ENCODE measurements at regions not wholly inside any gene's neighbourhood (a gene's known extent, or its start where the extent isn't known, plus 50 kb on each side); places are given as distances from the start of the nearest gene placed in this dataset.
"Not testable (repeated sequence)": the region's sequence is repeated elsewhere in the genome, so short reads cannot be mapped to it uniquely, and the experiment has no call there.

- DNase-seq = no peak
Observed at GRCh38 chr5:143962201-143962600, 150.2 kb downstream of the HMHB1 start.

- DNase-seq = no peak
Observed at GRCh38 chr5:143964919-143965318, 153.0 kb downstream of the HMHB1 start.

- DNase-seq = no peak
Observed at GRCh38 chr5:143966280-143966679, 154.3 kb downstream of the HMHB1 start.

DNA sequence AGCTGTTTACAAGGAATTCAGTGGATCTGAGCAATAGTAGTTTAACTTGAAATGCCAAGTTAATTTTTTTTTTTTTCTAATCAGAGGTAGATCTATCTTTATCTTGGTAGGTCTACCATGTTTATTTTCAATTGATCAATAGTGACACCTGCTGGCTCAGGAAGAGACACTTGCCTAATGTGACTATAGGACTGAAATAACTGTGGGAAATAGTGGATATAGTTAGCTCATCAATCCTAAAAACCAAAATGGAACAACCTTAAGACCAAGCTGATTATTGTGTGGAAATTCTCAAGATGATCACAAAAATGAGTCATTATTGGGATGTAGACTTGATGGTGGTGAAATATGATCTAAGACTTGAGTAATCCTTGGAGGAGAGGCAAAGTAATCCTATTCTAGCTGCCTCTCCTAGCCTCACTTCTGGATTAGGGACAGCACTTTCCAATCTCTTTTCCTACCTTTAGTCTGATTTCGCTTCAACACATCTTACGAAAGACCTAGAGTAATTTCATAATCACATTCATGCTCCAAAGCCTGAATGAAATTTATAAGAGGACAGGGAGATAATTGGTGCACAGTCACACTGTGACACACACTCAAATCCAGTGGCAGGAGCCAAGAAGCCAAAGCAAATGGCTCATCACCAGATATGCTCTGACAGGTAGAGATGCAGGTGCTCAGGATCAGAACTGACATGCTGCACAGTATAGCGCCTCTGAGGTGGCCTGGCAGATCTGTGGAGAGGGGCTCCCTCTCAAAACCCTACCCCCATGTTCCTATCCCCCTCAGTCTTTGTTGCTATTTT is 156.3 kb downstream of the HMHB1 start:
- no peak for DNase-seq

GRCh38 chr5:143970159-143970558 is 158.2 kb downstream of the HMHB1 start:
- DNase-seq = no peak

DNA sequence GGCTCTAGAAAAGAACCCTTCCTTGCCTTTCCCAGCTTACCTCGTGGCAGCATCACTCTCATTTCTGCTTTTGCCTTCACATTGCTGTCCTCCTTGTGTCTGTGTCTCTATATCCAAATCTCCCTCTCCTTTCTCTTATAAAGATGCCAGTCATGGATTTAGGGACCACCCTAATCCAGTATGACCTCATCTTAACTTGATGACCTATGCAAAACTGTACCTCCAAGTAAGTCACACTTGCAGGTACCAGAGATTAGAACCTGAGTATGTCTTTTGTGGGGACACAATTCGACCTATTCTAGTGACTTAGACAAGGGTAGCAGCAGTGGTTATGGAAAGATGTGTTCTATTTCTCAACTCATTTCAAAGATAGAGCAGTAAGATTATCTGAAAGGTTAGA is 160.1 kb downstream of the HMHB1 start:
- DNase-seq = no peak

DNA sequence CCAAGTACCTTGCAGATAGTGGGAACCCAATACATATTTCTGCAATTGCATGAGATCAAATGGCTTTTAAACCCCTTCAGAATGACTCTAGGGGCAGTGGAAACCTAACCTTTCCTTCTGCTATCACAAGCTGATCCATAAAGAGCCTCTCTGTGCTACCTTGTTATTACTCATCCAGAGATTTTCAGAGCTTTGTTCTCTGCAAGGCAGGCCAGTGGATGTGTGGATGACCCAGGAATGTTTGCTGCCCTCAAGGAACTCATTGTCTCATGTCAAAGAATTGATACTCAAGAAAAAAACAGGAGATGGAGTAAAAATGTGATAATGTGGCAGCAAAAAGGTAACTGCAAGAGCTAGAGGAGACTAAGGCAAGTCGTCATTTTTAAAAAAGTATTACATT is 164.1 kb downstream of the HMHB1 start:
- no peak for DNase-seq

- no peak for DNase-seq
Observed at GRCh38 chr5:143977891-143978461, 166.0 kb downstream of the HMHB1 start.

- DNase-seq = no peak
Observed at GRCh38 chr5:143979044-143979690, 167.2 kb downstream of the HMHB1 start.

DNA sequence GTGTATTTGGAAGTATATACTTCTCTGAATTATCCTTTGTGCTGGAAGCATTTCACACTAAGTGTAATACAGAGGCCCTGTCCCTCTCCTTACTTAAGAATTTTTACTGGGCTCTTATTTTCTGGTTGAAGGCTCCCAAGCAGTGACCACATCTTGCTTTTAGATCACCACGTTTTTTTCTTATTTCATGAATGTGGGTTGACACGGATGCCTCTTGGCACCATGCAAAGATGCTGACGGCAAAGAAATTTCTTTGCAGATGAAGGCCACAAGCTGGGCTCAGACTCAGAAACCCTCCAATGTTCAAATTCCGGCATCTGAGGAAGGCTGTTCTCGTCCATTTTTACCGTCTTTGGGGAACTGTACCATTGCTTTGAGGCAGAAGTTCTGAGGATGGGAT is 168.5 kb downstream of the HMHB1 start:
- no peak for DNase-seq

- not testable (repeated sequence) for DNase-seq
Observed at GRCh38 chr5:143982957-143983356, 171.0 kb downstream of the HMHB1 start.

- DNase-seq = no peak
Observed at GRCh38 chr5:143985832-143986515, 174.0 kb downstream of the HMHB1 start.

- no peak for DNase-seq
Observed at GRCh38 chr5:143986516-143987212, 174.7 kb downstream of the HMHB1 start.

DNA sequence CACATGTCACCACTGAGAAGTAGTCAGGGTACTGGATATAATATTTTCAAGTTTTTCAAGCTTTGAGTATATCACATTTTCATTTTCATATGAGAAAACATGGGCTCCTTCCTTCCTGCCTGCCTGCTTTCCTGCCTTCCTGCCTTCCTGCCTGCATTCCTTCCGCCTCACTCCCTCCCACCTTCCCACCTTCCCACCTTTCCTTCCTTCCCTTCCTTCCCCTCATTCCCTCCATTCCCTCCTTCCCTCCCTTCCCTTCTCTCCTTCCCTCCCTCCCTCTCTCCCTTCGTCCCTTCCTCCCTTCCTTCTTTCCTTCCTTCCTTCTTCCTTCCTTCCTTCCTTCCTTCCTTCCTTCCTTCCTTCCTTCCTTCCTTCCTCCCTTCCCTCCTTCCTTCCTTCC is 175.3 kb downstream of the HMHB1 start:
- DNase-seq = no peak

GRCh38 chr5:143987751-143988560 is 176.0 kb downstream of the HMHB1 start:
- no peak for DNase-seq

- no peak for DNase-seq
Observed at GRCh38 chr5:143992496-143992895, 178.0 kb downstream of the YIPF5 start.

DNA sequence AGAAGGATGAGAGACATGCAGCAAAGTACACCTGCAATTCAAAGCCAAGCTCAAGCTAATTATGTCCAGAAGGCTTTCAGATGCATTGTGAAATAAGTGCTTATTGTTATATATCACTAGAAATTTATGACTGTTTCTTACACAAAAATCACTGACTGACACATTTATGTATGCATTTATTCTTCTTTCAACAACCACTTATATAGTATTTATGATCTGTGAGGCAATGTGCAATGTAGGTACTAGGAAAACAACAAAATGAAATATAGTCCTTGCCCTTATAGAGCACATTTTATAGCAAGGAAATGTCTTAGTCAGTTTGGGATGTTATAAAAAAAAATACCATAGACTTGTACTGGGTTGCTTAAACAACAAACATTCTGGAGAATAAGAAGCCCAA is 167.6 kb downstream of the YIPF5 start:
- DNase-seq = no peak

DNA sequence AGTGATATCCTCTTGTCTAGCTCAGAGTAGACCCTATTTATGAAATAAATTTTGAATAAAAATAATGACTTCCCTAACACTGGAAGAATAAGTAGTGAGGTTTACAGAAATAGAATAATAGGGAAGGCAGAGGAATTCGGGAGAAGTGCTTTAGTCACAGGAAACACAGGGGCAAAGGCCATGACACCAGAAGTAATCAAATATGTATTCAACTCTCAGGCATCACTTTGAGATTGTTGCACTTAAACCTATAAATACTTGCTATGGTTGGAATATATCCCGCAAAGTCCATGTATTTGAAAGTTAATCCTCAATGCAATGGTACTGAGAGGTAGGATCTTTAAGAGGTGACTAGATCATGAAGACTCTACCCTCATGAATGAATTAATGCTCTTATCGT is 166.8 kb downstream of the YIPF5 start:
- no peak for DNase-seq

- DNase-seq = no peak
Observed at GRCh38 chr5:144004146-144004545, 166.3 kb downstream of the YIPF5 start.

DNA sequence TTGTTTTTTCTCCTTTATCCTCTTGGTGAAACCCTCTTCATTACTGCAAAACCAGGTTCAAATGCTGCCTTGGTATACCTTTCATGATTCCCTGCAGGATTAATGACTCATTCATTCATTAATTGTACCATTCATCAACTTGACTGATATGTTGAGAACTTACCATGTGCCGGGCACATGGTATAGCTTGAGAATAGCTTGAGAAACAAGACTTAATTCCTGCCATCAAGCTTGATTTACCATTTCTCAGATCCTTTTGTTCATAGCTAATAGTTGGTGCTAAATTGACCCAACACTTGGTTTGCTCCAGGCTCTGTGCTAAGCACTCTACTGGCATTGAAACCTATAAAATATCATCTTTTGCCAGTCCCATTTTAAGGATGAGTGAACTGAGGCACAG is 165.7 kb downstream of the YIPF5 start:
- DNase-seq = no peak

- DNase-seq = no peak
Observed at GRCh38 chr5:144009116-144009515, 161.3 kb downstream of the YIPF5 start.

DNA sequence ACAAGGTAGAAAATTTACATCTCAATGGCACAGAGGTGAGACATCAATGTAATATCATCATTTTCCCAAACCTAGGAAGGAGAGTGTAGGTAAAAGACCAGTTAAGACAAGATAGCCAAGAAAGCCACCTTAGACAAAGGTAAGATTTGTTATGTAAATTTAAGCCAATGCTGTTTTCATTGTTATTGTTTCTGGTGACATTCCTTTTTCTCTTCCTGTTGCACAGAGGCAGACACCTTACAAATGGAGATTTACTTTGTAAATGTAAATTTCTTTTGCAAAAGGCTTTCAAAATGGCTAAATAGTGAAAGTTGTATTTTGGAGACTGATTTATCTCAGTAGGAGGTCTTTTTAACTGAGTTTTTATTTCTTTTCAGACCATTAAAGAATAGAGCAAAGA is 159.1 kb downstream of the YIPF5 start:
- no peak for DNase-seq
